ENCODE measurements at regions not wholly inside any gene's neighbourhood (a gene's known extent, or its start where the extent isn't known, plus 50 kb on each side); places are given as distances from the start of the nearest gene placed in this dataset.
"Not testable (repeated sequence)": the region's sequence is repeated elsewhere in the genome, so short reads cannot be mapped to it uniquely, and the experiment has no call there.

DNA sequence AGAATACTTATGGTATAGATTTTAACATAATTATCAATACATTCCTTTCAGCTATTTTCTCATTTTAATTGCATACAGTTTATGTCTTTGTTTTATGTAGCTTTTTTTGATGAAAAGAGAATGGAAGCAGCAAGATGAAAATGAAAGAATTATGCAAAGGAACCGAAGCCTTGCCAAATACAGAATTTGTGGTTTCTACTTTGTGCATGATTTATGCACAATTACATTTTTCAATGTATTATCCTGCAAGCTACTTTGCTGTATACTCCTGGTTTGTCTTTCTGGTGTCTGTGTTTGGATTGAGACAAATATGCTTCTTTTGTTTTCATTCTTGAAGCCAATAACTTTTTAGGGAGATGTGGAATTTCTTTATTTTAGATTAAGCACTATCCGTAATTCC is 1642.6 kb upstream of the CELF4 start:
- Histone ChIP-seq H3K9ac (replicated peaks; ENCODE audit: extremely low read depth, insufficient read depth, low read length) (no peak overlapping the region), H3K79me2 (ENCODE audit: control insufficient read depth, insufficient read depth, low read length) (no peaks in the 10 kb centered on the region), H4K20me1 (replicated peaks; ENCODE audit: control insufficient read depth, extremely low read depth, insufficient read depth, low read length) (no peaks in the 10 kb centered on the region), H3K4me1 (ENCODE audit: control insufficient read depth, extremely low read depth, insufficient read depth, low read length) (no peaks in the 10 kb centered on the region), H3K36me3 (ENCODE audit: control insufficient read depth in 2 of 2, extremely low read depth in 1 of 2, insufficient read depth in 2 of 2, low read length in 2 of 2) (no peaks in the 10 kb centered on the region), H3K4me3 (replicated peaks in 1 of 3; ENCODE audit: insufficient read depth in 1 of 3, low read depth in 1 of 3, low read length in 3 of 3) (no peak overlapping the region), H3K4me2 (ENCODE audit: insufficient read depth, low read length) (no peak overlapping the region), H3K9me3 (replicated peaks; ENCODE audit: control insufficient read depth, insufficient read depth, low read length) (no peaks in the 10 kb centered on the region), H2AFZ (ENCODE audit: low read depth, low read length) (no peak overlapping the region), H3K27ac (ENCODE audit: insufficient read depth, low read depth, low read length) (no peak overlapping the region), H3K27me3 (ENCODE audit: control insufficient read depth in 2 of 2, insufficient read depth in 2 of 2, low read length in 2 of 2) (no peaks in the 10 kb centered on the region), H3K9me1 (replicated peaks; ENCODE audit: control insufficient read depth, extremely low read depth, insufficient read depth, low read length) (no peaks in the 10 kb centered on the region)
- TF ChIP-seq POLR2AphosphoS5 (IDR thresholded peaks at IDR 0.05; ENCODE audit: insufficient read depth, low read depth, low read length) (no peak), FOS (IDR thresholded peaks at IDR 0.05; ENCODE audit: borderline replicate concordance, insufficient read depth, low read length) (no peak), POLR2A (IDR thresholded peaks at IDR 0.05; ENCODE audit: low read depth, low read length) (no peak), EZH2 (IDR thresholded peaks at IDR 0.05; ENCODE audit: borderline replicate concordance, low read depth, low read length, severe bottlenecking) (no peak), GATA2 (IDR thresholded peaks at IDR 0.05; ENCODE audit: insufficient read depth, insufficient read length, low read depth, low read length) (no peak), MYC (IDR thresholded peaks at IDR 0.05; ENCODE audit: low read depth, low read length) (no peak)
- TF ChIP-seq, protein P1, sequence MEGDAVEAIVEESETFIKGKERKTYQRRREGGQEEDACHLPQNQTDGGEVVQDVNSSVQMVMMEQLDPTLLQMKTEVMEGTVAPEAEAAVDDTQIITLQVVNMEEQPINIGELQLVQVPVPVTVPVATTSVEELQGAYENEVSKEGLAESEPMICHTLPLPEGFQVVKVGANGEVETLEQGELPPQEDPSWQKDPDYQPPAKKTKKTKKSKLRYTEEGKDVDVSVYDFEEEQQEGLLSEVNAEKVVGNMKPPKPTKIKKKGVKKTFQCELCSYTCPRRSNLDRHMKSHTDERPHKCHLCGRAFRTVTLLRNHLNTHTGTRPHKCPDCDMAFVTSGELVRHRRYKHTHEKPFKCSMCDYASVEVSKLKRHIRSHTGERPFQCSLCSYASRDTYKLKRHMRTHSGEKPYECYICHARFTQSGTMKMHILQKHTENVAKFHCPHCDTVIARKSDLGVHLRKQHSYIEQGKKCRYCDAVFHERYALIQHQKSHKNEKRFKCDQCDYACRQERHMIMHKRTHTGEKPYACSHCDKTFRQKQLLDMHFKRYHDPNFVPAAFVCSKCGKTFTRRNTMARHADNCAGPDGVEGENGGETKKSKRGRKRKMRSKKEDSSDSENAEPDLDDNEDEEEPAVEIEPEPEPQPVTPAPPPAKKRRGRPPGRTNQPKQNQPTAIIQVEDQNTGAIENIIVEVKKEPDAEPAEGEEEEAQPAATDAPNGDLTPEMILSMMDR (IDR thresholded peaks at IDR 0.05; ENCODE audit: extremely low read depth in 1 of 2, insufficient read depth in 1 of 2, low read depth in 1 of 2, low read length in 2 of 2), result no peak
- TF ChIP-seq, protein P2, sequence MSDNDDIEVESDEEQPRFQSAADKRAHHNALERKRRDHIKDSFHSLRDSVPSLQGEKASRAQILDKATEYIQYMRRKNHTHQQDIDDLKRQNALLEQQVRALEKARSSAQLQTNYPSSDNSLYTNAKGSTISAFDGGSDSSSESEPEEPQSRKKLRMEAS (IDR thresholded peaks at IDR 0.05; ENCODE audit: insufficient read depth, insufficient read length), result no peak
- DNase-seq (ENCODE audit: low read depth, low spot score) (no peak), FAIRE-seq (no peak)
- ChIA-PET POLR2A (no interaction called here), CTCF (interaction anchor here (1.7 kb wide), 1 partner anchor 951 kb away, joined by 4 read pairs; no protein-coding TSS in a partner anchor)
- dilution Hi-C loops (cut with MboI; ENCODE audit: extremely low pct_ligation_motif_present, low sequenced_read_pairs) (no loop called here), intact Hi-C loops (cut with micrococcal nuclease) (loop anchor here (10.0 kb wide), 1 partner anchor 367 kb away; no protein-coding TSS in a partner anchor)
- BruUV-seq (replicated peaks), result no TSS peak

DNA sequence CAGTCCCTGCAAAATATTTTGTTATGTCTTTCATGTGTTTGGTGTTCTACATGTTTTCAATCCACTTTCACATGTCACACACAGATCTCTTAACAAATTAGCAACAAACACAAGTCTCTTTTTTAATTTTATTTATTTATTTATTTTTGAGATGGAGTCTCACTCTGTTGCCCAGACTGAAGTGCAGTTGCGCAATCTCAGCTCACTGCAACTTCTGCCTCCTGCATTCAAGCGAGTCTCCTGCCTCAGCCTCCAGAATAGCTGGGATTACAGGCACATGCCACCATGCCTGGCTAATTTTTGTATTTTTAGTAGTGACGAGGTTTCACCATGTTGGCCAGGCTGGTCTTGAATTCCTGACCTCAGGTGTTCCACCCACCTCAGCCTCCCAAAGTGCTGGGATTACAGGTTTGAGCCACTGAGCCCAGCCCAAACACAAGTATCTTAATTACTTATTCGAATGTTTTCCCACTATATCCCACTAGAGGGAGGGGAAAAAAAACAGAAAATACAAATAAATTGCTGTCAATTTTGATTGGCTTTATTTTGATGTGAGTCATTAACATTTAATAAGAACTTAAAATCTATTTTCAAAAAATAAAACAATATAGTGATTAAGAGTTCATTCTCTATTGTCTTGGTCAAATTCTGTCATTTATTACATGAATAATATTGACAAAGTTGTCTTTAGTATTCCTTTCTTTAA is 1641.0 kb upstream of the CELF4 start:
- H3K9ac ChIP-seq (replicated peaks; ENCODE audit: extremely low read depth, insufficient read depth, low read length); H3K27me3 ChIP-seq (ENCODE audit: control insufficient read depth in 2 of 2, insufficient read depth in 2 of 2, low read length in 2 of 2); H3K9me3 ChIP-seq (replicated peaks; ENCODE audit: control insufficient read depth, insufficient read depth, low read length); H3K4me3 ChIP-seq (replicated peaks in 1 of 3; ENCODE audit: insufficient read depth in 1 of 3, low read depth in 1 of 3, low read length in 3 of 3); H3K36me3 ChIP-seq (ENCODE audit: control insufficient read depth in 2 of 2, extremely low read depth in 1 of 2, insufficient read depth in 2 of 2, low read length in 2 of 2); H3K27ac ChIP-seq (ENCODE audit: insufficient read depth, low read depth, low read length); POLR2A ChIA-PET; H3K4me1 ChIP-seq (ENCODE audit: control insufficient read depth, extremely low read depth, insufficient read depth, low read length); FAIRE-seq; H3K4me2 ChIP-seq (ENCODE audit: insufficient read depth, low read length); DNase-seq (ENCODE audit: low read depth, low spot score); BruUV-seq (replicated peaks); H3K79me2 ChIP-seq (ENCODE audit: control insufficient read depth, insufficient read depth, low read length); H2AFZ ChIP-seq (ENCODE audit: low read depth, low read length); H3K9me1 ChIP-seq (replicated peaks; ENCODE audit: control insufficient read depth, extremely low read depth, insufficient read depth, low read length); H4K20me1 ChIP-seq (replicated peaks; ENCODE audit: control insufficient read depth, extremely low read depth, insufficient read depth, low read length); dilution Hi-C loops (cut with MboI; ENCODE audit: extremely low pct_ligation_motif_present, low sequenced_read_pairs): not testable (repeated sequence)
- CTCF ChIA-PET, result interaction anchor here (1.0 to 1.7 kb wide), 2 partner anchors 365 to 953 kb away, joined by 3 to 4 read pairs; no protein-coding TSS in a partner anchor
- intact Hi-C loops (cut with micrococcal nuclease), result loop anchor here (10.0 kb wide), 1 partner anchor 368 kb away; no protein-coding TSS in a partner anchor

All from endothelial cell of umbilical vein (primary cell).